DMS153 treated with DMSO at 0.1 percent for 48 hours (cell line): ENCODE measurements at regions not wholly inside any gene's neighbourhood (a gene's known extent, or its start where the extent isn't known, plus 50 kb on each side); places are given as distances from the start of the nearest gene placed in this dataset.

ENCODE experiments used
- DNase-seq: peaks from one replicate; lab custom pipeline; 2025; ENCODE audit not compliant: unreplicated experiment; lab: John Stamatoyannopoulos, UW

- no peak for DNase-seq
Measured at GRCh38 chr21:19776076-19776475, 1222.1 kb upstream of the NCAM2 start.

GRCh38 chr21:19781881-19782652, 1216.1 kb upstream of the NCAM2 start:
- DNase-seq: no peak

GRCh38 chr21:19785941-19786340, 1212.3 kb upstream of the NCAM2 start:
- DNase-seq: no peak

- DNase-seq: no peak
Measured at GRCh38 chr21:19792004-19792403, 1206.2 kb upstream of the NCAM2 start.

- no peak for DNase-seq
Measured at GRCh38 chr21:19807201-19807600, 1191.0 kb upstream of the NCAM2 start.

DNA sequence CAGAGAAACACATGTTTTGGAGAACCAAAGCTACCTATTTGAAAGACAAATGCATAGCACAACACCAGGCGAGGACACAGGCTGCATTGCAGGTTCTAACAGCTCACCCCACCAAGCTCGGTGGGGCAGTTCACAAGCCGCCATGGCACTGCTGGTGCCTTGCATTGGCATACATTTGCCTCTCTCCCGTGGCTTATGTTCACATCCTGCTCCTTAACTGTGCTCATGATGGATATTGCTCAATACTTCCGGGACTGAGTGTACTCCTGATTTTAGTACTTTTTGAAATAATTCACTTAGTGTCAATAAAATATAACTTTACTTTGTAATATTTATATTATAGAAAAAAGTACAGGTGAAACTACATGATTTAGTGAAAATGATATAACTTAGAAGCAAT, 1187.4 kb upstream of the NCAM2 start:
- no peak for DNase-seq

DNA sequence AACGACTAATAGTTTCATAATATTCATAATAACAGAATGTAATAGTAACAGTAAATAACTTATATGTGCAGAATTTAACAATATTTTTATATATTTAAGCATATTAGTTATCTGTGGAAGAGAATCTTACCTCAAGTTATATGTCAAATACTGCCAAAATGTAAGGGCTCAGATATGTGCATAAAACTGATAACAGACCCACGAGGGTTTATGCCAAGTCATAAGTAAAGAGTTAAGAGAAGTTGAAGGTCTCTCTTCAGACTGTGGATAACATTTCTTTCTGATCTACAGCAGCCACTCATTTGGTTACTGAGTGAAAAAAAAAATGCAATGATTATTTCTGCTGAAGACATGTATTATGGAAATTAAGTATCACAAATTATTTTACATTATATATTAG, 1167.8 kb upstream of the NCAM2 start:
- no peak for DNase-seq

- DNase-seq: no peak
Measured at GRCh38 chr21:19832551-19832950, 1165.7 kb upstream of the NCAM2 start.

DNA sequence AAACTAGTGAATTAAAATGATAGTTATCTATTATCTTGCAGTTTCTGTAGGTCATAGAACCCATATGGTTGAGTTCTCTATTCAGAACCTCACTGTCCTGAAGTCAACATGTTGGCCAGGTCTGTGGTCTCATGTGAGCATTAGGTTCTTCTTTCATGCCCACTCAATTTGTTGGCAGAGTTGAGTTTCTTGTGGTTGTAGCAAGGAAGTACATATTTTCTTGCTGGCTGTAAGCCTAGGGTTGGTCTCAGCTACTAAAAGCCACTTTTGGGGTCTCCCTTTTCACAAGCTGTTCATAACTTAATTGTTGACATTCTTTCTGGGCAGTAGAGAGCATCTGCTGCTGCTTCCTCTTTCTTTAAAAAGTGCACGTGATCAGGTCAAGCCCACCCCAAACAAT, 1165.1 kb upstream of the NCAM2 start:
- no peak for DNase-seq

DNA sequence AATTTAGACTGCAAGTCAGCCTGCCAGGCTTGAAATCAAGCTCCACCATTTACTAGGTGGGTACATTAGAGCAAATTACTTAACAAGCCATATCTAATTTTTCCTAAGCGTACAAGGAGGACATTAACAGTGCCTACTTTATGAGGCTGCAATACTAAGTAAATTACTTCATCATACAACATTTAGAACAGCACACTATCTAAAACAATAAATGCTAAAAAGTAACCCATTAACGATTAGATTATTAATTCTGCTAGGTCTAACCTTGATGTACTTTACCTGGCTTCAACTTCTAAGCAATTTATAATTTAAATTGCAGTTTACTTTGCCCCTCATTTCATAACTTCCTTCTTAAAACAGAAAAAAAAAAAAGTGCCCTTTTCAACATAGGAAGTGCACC, 1155.6 kb upstream of the NCAM2 start:
- DNase-seq: no peak

DNA sequence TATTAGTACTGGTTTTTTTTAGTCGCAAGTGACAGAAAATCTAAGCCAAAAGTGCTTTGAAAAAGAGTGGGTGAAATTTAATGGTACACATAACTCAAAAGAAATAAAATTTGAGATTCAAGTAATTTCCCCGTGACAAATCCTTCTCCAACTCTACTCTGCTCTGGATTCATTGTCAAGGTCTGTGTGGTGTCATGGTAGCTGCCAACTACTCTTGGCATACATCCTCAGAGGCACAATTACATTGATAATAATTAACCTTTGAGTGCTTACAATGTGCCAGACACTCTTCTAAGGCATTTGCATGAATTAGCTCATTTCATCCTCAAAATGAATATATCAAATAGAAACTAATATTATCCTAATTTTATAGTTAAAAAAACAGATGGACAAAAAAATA, 1153.9 kb upstream of the NCAM2 start:
- DNase-seq: no peak

DNA sequence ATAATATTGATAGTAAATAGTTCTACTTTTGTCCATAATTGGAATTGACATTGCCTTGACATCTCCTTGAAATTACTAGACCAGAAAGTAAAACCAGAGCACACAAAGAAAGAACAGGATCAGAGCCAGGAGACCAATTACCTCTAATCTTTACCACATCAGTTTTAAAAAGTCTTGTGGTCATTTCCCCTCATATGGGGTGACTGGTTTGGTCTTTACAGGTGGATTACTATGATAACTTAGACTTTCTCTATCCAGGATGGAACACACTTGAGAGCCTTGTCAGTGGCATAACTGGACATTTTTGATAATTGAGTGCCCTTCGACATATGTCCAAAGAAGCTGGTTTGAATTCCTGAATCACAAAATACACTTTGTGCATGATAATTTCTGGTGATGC, 1148.1 kb upstream of the NCAM2 start:
- no peak for DNase-seq

DNA sequence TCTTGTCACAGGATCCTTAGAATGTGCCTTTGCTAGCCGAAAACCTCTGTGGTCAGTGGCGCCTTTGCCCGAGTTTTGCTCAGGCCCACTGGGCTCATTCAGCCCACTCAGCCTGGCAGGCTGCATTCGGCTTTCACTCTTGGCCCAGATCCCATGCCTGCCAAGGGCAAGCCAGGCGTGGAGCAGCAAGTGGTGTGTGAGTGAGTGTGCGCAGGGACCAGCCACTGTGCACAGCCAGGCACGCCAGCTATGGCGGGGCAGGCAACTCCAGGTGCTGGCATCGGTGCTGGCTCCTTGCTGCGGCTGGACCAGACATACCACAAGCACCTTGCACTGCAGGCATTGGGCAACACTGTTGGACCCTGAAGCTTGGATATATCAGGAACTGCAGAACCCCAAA, 1145.1 kb upstream of the NCAM2 start:
- no peak for DNase-seq

- no peak for DNase-seq
Measured at GRCh38 chr21:19853709-19854575, 1144.3 kb upstream of the NCAM2 start.

- DNase-seq: no peak
Measured at GRCh38 chr21:19855522-19855921, 1142.7 kb upstream of the NCAM2 start.

DNA sequence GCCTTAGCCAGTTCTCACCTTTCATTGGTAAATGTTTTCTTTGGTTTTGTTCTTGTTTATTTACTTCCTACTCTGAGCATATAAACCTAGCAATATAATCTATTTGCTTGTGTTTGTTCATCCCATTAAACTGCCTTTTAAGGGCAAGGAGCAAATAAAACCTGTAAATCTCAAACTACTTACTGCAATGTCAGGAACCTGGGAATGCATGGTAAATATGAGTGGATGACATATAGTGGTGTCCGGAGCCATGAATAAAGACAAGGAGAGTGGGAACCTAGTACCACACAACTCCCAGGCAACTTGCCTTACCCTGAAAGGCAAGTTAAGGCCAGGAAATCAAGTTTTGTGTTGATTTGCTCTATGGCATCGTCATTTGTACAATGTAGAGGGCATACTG, 1133.7 kb upstream of the NCAM2 start:
- no peak for DNase-seq

DNA sequence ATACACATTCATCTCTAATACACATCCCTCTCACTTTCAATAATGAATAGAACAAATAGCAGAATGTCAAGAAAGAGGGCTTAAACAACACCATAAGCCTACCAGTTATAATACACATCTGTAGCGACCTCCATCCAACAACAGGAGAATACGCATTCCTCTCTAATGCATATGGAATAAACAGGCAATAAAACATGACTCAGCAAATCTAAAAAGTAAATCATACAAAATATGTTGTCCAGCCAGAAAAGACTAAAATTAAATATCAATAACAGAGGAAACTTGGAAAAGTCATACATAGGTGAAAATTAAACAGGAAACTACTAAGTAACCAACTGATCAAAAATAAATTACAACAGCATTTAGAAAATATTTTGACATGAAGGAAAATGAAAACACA, 1127.5 kb upstream of the NCAM2 start:
- DNase-seq: no peak

DNA sequence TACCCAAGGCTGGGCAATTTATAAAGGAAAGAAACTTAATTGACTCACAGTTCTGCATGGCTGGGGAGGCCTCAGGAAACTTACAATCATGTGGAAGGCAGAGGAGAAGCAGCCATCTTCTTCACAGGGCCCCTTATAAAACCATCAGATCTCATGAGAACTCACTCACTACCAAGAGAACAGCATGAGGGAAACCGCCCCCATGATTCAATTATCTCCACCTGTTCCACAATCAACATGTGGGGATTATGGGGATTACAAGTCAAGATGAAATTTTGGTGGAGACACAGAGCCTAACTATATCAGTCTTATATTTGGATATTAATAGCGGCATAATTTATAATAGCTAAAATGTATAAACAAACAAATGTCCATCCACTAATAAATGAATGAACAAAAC, 1123.7 kb upstream of the NCAM2 start:
- no peak for DNase-seq

DNA sequence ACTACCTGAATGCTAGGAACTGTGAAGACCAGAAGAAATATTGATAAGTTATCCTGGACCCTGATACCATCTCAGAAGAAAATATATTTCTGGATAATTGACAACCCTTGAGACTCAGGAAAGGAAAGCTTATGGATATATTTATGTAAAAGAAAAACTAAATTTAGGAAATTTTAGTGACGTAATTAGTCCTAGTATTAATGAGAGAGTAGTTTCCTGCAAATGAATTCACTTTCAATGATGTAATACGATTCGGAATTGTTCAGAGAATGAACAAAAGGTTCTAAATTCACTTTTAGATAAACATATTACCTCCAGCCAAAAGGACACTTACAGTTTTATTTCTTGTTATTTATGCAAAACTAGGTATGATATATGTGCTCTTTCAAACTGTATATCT, 1120.1 kb upstream of the NCAM2 start:
- DNase-seq: no peak

DNA sequence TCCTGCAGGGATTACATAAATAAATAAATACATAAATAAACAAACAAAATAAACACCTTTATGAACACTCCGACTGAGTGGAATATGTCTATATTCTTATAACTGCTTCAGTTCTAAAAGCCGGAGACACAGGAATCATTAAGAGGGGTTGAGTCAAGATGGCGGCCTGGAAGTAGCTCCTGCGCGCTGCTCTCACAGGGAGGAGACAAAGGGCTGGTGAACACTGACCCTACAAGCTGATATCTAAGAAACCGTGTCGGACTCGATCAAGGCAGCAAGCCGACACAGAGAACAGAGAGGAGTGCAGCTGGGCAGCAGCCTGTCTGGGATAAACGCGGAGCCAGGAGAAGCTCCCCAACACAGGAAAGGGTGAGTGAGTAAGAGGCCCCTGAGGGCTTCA, 1098.6 kb upstream of the NCAM2 start:
- DNase-seq: no peak

GRCh38 chr21:19900149-19900548, 1098.1 kb upstream of the NCAM2 start:
- DNase-seq: no peak

- no peak for DNase-seq
Measured at GRCh38 chr21:19908390-19908789, 1089.8 kb upstream of the NCAM2 start.
